ENCODE measurements at regions not wholly inside any gene's neighbourhood (a gene's known extent, or its start where the extent isn't known, plus 50 kb on each side); places are given as distances from the start of the nearest gene placed in this dataset.

GRCh38 chr6:125415913-125416312 lies 114.1 kb upstream of the HDDC2 start:
- no peak for TF ChIP-seq CTCF (conservative IDR thresholded peaks at IDR 0.05; ENCODE audit: control insufficient read depth, insufficient read depth, low read depth, low read length)
- DNase-seq (ENCODE audit: low read depth), result peak; percentile 21
- no peak overlapping the region for H3K4me3 ChIP-seq (ENCODE audit: control insufficient read depth, low read depth, low read length)

- no peak for TF ChIP-seq CTCF (conservative IDR thresholded peaks at IDR 0.05; ENCODE audit: control insufficient read depth, insufficient read depth, low read depth, low read length)
- no peak overlapping the region for H3K4me3 ChIP-seq (ENCODE audit: control insufficient read depth, low read depth, low read length)
- DNase-seq (ENCODE audit: low read depth), result peak; percentile 7
Measured at GRCh38 chr6:125421836-125422235, 120.1 kb upstream of the HDDC2 start.

DNA sequence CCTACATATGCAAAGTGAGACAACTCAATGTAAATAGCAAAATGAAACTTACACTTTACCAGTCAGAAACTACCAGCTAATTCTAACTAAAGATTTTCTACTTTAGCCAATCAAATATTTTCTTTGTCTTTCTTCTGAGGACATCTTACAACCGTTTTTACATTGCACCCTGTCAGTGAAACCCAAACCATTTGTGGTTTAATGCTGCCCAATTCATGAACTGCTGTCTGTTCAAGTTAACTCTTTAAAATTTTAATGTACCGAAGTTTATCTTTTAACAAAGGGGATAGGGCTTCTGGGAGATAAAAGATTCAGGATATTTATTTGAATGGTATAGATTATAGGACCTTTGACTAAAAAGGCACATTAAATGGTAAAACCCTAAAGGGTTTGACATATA lies 121.3 kb upstream of the HDDC2 start:
- H3K4me3 ChIP-seq (ENCODE audit: control insufficient read depth, low read depth, low read length), result no peak overlapping the region
- TF ChIP-seq CTCF (conservative IDR thresholded peaks at IDR 0.05; ENCODE audit: control insufficient read depth, insufficient read depth, low read depth, low read length), result no peak
- DNase-seq (ENCODE audit: low read depth), result no peak

- TF ChIP-seq CTCF (conservative IDR thresholded peaks at IDR 0.05; ENCODE audit: control insufficient read depth, insufficient read depth, low read depth, low read length), result no peak
- no peak for DNase-seq (ENCODE audit: low read depth)
- no peak overlapping the region for H3K4me3 ChIP-seq (ENCODE audit: control insufficient read depth, low read depth, low read length)
Measured at GRCh38 chr6:125431971-125432370, 130.2 kb upstream of the HDDC2 start.

DNA sequence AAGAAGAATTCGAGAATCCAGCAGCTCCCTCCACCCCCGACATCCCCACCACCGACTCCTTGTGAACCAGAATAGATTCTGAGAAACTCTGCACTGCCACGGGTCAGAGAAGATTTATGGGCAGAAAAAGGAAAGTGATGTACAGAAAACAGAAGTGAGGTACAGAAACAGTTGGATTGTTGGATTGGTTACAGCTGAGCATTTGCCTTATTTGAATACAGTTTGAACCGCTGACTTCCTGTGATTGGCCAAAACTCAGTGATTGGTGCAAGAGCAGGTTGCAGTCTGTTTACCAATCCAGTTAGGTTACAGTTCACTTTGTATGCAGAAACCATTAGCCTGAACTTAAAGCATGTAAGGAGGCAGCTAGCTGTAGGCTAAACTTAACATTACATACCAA lies 131.2 kb upstream of the HDDC2 start:
- DNase-seq (ENCODE audit: low read depth), result no peak
- H3K4me3 ChIP-seq (ENCODE audit: control insufficient read depth, low read depth, low read length), result no peak overlapping the region
- TF ChIP-seq CTCF (conservative IDR thresholded peaks at IDR 0.05; ENCODE audit: control insufficient read depth, insufficient read depth, low read depth, low read length), result no peak

- H3K4me3 ChIP-seq (ENCODE audit: control insufficient read depth, low read depth, low read length), result no peak overlapping the region
- TF ChIP-seq CTCF (conservative IDR thresholded peaks at IDR 0.05; ENCODE audit: control insufficient read depth, insufficient read depth, low read depth, low read length), result no peak
- DNase-seq (ENCODE audit: low read depth), result no peak
Measured at GRCh38 chr6:125434760-125435159, 133.0 kb upstream of the HDDC2 start.

GRCh38 chr6:125439512-125439911 lies 137.7 kb upstream of the HDDC2 start:
- no peak for DNase-seq (ENCODE audit: low read depth)
- no peak for TF ChIP-seq CTCF (conservative IDR thresholded peaks at IDR 0.05; ENCODE audit: control insufficient read depth, insufficient read depth, low read depth, low read length)
- H3K4me3 ChIP-seq (ENCODE audit: control insufficient read depth, low read depth, low read length), result no peak overlapping the region

Data from fibroblast of mammary gland (primary cell).